SHP77 treated with DMSO at 0.1 percent for 48 hours (cell line): ENCODE measurements at regions not wholly inside any gene's neighbourhood (a gene's known extent, or its start where the extent isn't known, plus 50 kb on each side); places are given as distances from the start of the nearest gene placed in this dataset.
A peak's percentile ranks its signal among the peaks of the same experiment; 100 is the strongest.

Experiments used
- DNase-seq: peaks from one replicate; lab custom pipeline; 2025; lab: John Stamatoyannopoulos, UW

GRCh38 chr1:90650401-90650800, 66.7 kb downstream of the BARHL2 start:
- DNase-seq: no peak

GRCh38 chr1:90640325-90640724, 76.8 kb downstream of the BARHL2 start:
- DNase-seq: no peak

GRCh38 chr1:90622666-90623065, 94.4 kb downstream of the BARHL2 start:
- no peak for DNase-seq

- DNase-seq: no peak
Observed at GRCh38 chr1:90621986-90622385, 95.1 kb downstream of the BARHL2 start.

- no peak for DNase-seq
Observed at GRCh38 chr1:90616395-90616794, 100.7 kb downstream of the BARHL2 start.

GRCh38 chr1:90614872-90615271, 102.2 kb downstream of the BARHL2 start:
- no peak for DNase-seq

GRCh38 chr1:90613371-90613770, 103.7 kb downstream of the BARHL2 start:
- no peak for DNase-seq

- DNase-seq: no peak
Observed at GRCh38 chr1:90612033-90612432, 105.1 kb downstream of the BARHL2 start.

GRCh38 chr1:90607736-90608135, 109.4 kb downstream of the BARHL2 start:
- no peak for DNase-seq

GRCh38 chr1:90605070-90605469, 112.0 kb downstream of the BARHL2 start:
- no peak for DNase-seq

GRCh38 chr1:90593312-90593711, 123.8 kb downstream of the BARHL2 start:
- DNase-seq: no peak

- no peak for DNase-seq
Observed at GRCh38 chr1:90591970-90592356, 125.1 kb downstream of the BARHL2 start.

- DNase-seq: no peak
Observed at GRCh38 chr1:90591355-90591969, 125.6 kb downstream of the BARHL2 start.

- DNase-seq: no peak
Observed at GRCh38 chr1:90580176-90580575, 136.9 kb downstream of the BARHL2 start.

GRCh38 chr1:90579212-90579802, 137.8 kb downstream of the BARHL2 start:
- DNase-seq: peak; percentile 23

GRCh38 chr1:90574692-90575370, 142.3 kb downstream of the BARHL2 start:
- no peak for DNase-seq

GRCh38 chr1:90573736-90574135, 143.4 kb downstream of the BARHL2 start:
- DNase-seq: no peak

GRCh38 chr1:90572446-90572845, 144.7 kb downstream of the BARHL2 start:
- DNase-seq: no peak

GRCh38 chr1:90568436-90568835, 148.7 kb downstream of the BARHL2 start:
- no peak for DNase-seq

GRCh38 chr1:90564164-90564563, 152.9 kb downstream of the BARHL2 start:
- DNase-seq: no peak

GRCh38 chr1:90562892-90563291, 154.2 kb downstream of the BARHL2 start:
- no peak for DNase-seq

GRCh38 chr1:90561911-90562310, 155.2 kb downstream of the BARHL2 start:
- DNase-seq: no peak

GRCh38 chr1:90561103-90561783, 155.9 kb downstream of the BARHL2 start:
- DNase-seq: no peak
